ENCODE measurements at regions not wholly inside any gene's neighbourhood (a gene's known extent, or its start where the extent isn't known, plus 50 kb on each side); places are given as distances from the start of the nearest gene placed in this dataset.
"Not testable (repeated sequence)": the region's sequence is repeated elsewhere in the genome, so short reads cannot be mapped to it uniquely, and the experiment has no call there.

GRCh38 chr5:29051509-29051908 lies 2013.1 kb upstream of the CDH9 start:
- no peak for DNase-seq (ENCODE audit: low read depth)

- DNase-seq (ENCODE audit: low read depth): no peak
These were observed 2003.8 kb upstream of the CDH9 start for GRCh38 chr5:29042152-29042551.

- DNase-seq (ENCODE audit: low read depth): no peak
These were observed 2002.0 kb upstream of the CDH9 start for GRCh38 chr5:29040404-29040803.

GRCh38 chr5:29039994-29040393 lies 2001.6 kb upstream of the CDH9 start:
- DNase-seq (ENCODE audit: low read depth): no peak

GRCh38 chr5:29037716-29038115 lies 1999.3 kb upstream of the CDH9 start:
- DNase-seq (ENCODE audit: low read depth): no peak

GRCh38 chr5:29024052-29024451 lies 1985.7 kb upstream of the CDH9 start:
- DNase-seq (ENCODE audit: low read depth): no peak

- DNase-seq (ENCODE audit: low read depth): no peak
These were observed 1985.2 kb upstream of the CDH9 start for GRCh38 chr5:29023541-29023940.

- no peak for DNase-seq (ENCODE audit: low read depth)
These were observed 1979.1 kb upstream of the CDH9 start for GRCh38 chr5:29017501-29017900.

- no peak for DNase-seq (ENCODE audit: low read depth)
These were observed 1977.7 kb upstream of the CDH9 start for GRCh38 chr5:29016067-29016466.

- no peak for DNase-seq (ENCODE audit: low read depth)
These were observed 1977.1 kb upstream of the CDH9 start for GRCh38 chr5:29015523-29015922.

- no peak for DNase-seq (ENCODE audit: low read depth)
These were observed 1967.0 kb upstream of the CDH9 start for GRCh38 chr5:29005386-29005785.

- DNase-seq (ENCODE audit: low read depth): no peak
These were observed 1964.1 kb upstream of the CDH9 start for GRCh38 chr5:29002481-29002880.

GRCh38 chr5:29001666-29002065 lies 1963.3 kb upstream of the CDH9 start:
- DNase-seq (ENCODE audit: low read depth): no peak

- DNase-seq (ENCODE audit: low read depth): no peak
These were observed 1946.3 kb upstream of the CDH9 start for GRCh38 chr5:28984639-28985038.

- DNase-seq (ENCODE audit: low read depth): no peak
These were observed 1937.1 kb upstream of the CDH9 start for GRCh38 chr5:28975508-28975907.

GRCh38 chr5:28967848-28968247 lies 1929.5 kb upstream of the CDH9 start:
- DNase-seq (ENCODE audit: low read depth): no peak

GRCh38 chr5:28961816-28962215 lies 1923.4 kb upstream of the CDH9 start:
- no peak for DNase-seq (ENCODE audit: low read depth)

GRCh38 chr5:28958581-28958980 lies 1920.2 kb upstream of the CDH9 start:
- DNase-seq (ENCODE audit: low read depth): no peak

- no peak for DNase-seq (ENCODE audit: low read depth)
These were observed 1919.1 kb upstream of the CDH9 start for GRCh38 chr5:28957450-28957849.

GRCh38 chr5:28954074-28954473 lies 1915.7 kb upstream of the CDH9 start:
- DNase-seq (ENCODE audit: low read depth): no peak

- no peak for DNase-seq (ENCODE audit: low read depth)
These were observed 1909.5 kb upstream of the CDH9 start for GRCh38 chr5:28947865-28948264.

GRCh38 chr5:28945859-28946258 lies 1907.5 kb upstream of the CDH9 start:
- DNase-seq (ENCODE audit: low read depth): no peak

GRCh38 chr5:28929366-28929765 lies 1891.0 kb upstream of the CDH9 start:
- DNase-seq (ENCODE audit: low read depth): not testable (repeated sequence)

GRCh38 chr5:28928327-28928790 lies 1890.0 kb upstream of the CDH9 start:
- DNase-seq (ENCODE audit: low read depth): not testable (repeated sequence)

All from stromal cell of bone marrow (primary cell).